ENCODE measurements at regions not wholly inside any gene's neighbourhood (a gene's known extent, or its start where the extent isn't known, plus 50 kb on each side); places are given as distances from the start of the nearest gene placed in this dataset.

- TF ChIP-seq CTCF (IDR thresholded peaks at IDR 0.05; ENCODE audit: low read depth, low read length) (no peak), EZH2phosphoT487 (IDR thresholded peaks at IDR 0.05; ENCODE audit: low read depth) (no peak)
Measured at GRCh38 chr21:36563341-36563926, 83.5 kb upstream of the CLDN14 start.
